KMS-11 (cell line): ENCODE measurements at regions not wholly inside any gene's neighbourhood (a gene's known extent, or its start where the extent isn't known, plus 50 kb on each side); places are given as distances from the start of the nearest gene placed in this dataset.
A peak's percentile ranks its signal among the peaks of the same experiment; 100 is the strongest.

Source experiments
- H2AFZ ChIP-seq: fragments of 200-600 bp; sonication (generic); 2 replicates; pipeline ENCODE4 v1.6.1; 2016; ENCODE audit warnings: antibody characterized with exemption, mixed run types, low read depth
- H3K27ac ChIP-seq: fragments of 200-600 bp; sonication (generic); 2 replicates; pipeline ENCODE4 v1.6.1; 2016; ENCODE audit warnings: mild to moderate bottlenecking, mixed run types
- H3K27me3 ChIP-seq: fragments of 200-600 bp; sonication (generic); 2 replicates; pipeline ENCODE4 v1.6.1; 2017; ENCODE audit warnings: mild to moderate bottlenecking, low read depth, mixed run types, moderate library complexity; ENCODE audit not compliant: insufficient read depth
- H3K36me3 ChIP-seq: fragments of 200-600 bp; sonication (generic); 2 replicates; pipeline ENCODE4 v1.6.1; 2017; ENCODE audit warnings: mild to moderate bottlenecking, mixed run types; ENCODE audit not compliant: insufficient read depth
- H3K4me1 ChIP-seq: fragments of 200-600 bp; sonication (generic); 2 replicates; pipeline ENCODE4 v1.6.1; 2016; ENCODE audit warnings: mild to moderate bottlenecking, low read depth, mixed run types; ENCODE audit not compliant: poor library complexity, severe bottlenecking
- H3K4me2 ChIP-seq: fragments of 200-600 bp; sonication (generic); 2 replicates; pipeline ENCODE4 v1.7.0; 2016; ENCODE audit warnings: mild to moderate bottlenecking, mixed run types
- H3K4me3 ChIP-seq: fragments of 200-600 bp; sonication (generic); IDR thresholded peaks from 2 replicates; pipeline ENCODE4 v1.6.1; 2017; ENCODE audit warnings: low read depth, low read length, mixed read lengths; ENCODE audit not compliant: insufficient read depth
- H3K79me2 ChIP-seq: fragments of 200-600 bp; sonication (generic); 2 replicates; pipeline ENCODE4 v1.6.1; 2016; ENCODE audit warnings: low read depth, mixed run types; ENCODE audit not compliant: insufficient read depth
- H3K9ac ChIP-seq: fragments of 200-600 bp; sonication (generic); 2 replicates; pipeline ENCODE4 v1.6.1; 2016; ENCODE audit warnings: mild to moderate bottlenecking, mixed run types
- H4K20me1 ChIP-seq: fragments of 200-600 bp; sonication (generic); 2 replicates; pipeline ENCODE4 v1.6.1; 2016; ENCODE audit warnings: mild to moderate bottlenecking, mixed run types; ENCODE audit not compliant: insufficient read depth
- CTCF ChIP-seq: fragments of 200-600 bp; sonication (generic); conservative IDR thresholded peaks from 2 replicates; pipeline ENCODE4 v1.6.1; 2017; ENCODE audit warnings: low read depth, mild to moderate bottlenecking, antibody characterized with exemption, low read length, moderate library complexity, mixed read lengths

- no peaks in the 10 kb centered on the region for H3K27me3 ChIP-seq
- no peak for TF ChIP-seq CTCF
These were observed 434.7 kb upstream of the RBFOX1 start for GRCh38 chr16:6897876-6898485.

GRCh38 chr16:6892966-6893365, 439.7 kb upstream of the RBFOX1 start:
- no peaks in the 10 kb centered on the region for H3K27me3 ChIP-seq
- no peak overlapping the region for H3K27ac ChIP-seq
- no peaks in the 10 kb centered on the region for H3K79me2 ChIP-seq
- H4K20me1 ChIP-seq: no peaks in the 10 kb centered on the region
- TF ChIP-seq CTCF: no peak
- H2AFZ ChIP-seq: no peak overlapping the region
- no peak overlapping the region for H3K9ac ChIP-seq
- no peak overlapping the region for H3K4me3 ChIP-seq
- no peaks in the 10 kb centered on the region for H3K36me3 ChIP-seq
- peaks cover 3% of the 10 kb centered on the region for H3K4me1 ChIP-seq
- H3K4me2 ChIP-seq: no peak overlapping the region

More at GRCh38 chr16:6897876-6898485, 434.7 kb upstream of the RBFOX1 start:
- Histone ChIP-seq H3K4me3 (no peak overlapping the region), H3K9ac (no peak overlapping the region), H3K27ac (no peak overlapping the region), H4K20me1 (no peaks in the 10 kb centered on the region), H3K36me3 (no peaks in the 10 kb centered on the region), H3K79me2 (no peaks in the 10 kb centered on the region), H2AFZ (no peak overlapping the region), H3K4me2 (no peak overlapping the region), H3K4me1 (no peaks in the 10 kb centered on the region)

DNA sequence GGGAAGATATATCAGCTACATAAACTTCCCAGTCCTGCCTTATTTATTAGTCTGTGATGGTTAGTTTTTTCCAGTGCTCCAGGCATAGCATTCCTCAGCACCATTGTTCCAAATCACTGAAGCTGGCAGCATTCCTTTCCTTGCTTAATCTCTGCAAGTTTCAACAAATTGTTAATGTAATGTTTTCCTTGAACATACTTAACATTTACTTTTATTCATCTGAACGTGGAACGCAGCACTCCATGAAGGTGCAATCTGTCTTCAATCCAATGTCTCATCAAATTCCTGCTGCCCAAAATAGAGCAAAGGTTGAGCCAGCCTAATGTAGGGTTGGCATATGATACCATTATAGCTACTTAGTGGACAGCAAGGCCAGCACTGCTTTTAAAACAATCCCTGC, 441.1 kb upstream of the RBFOX1 start:
- Histone ChIP-seq H3K27ac (no peak overlapping the region), H3K4me3 (no peak overlapping the region), H3K79me2 (no peaks in the 10 kb centered on the region), H3K27me3 (no peaks in the 10 kb centered on the region), H3K4me1 (peaks cover 5% of the 10 kb centered on the region), H2AFZ (no peak overlapping the region), H3K36me3 (no peaks in the 10 kb centered on the region), H3K9ac (no peak overlapping the region), H4K20me1 (no peaks in the 10 kb centered on the region), H3K4me2 (no peak overlapping the region)
- no peak for TF ChIP-seq CTCF

DNA sequence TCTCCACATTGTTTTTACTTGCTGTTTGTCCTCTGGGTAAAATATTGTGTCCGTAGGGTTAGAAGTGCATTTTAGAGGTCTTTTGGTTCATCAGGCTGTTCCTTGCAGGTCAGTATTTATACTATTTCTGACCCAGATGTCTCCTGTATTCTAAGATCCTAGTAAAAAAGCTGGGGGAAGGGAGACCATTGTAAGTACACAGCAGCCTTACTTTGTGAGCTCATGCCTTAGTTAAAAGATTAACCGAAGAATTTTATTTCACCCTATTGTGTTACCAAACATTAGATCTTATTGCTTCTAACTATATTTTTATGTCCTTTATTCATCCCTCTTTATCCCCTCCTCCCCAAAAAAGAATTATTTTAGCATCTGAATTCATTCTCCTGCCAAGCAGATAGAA, 444.1 kb upstream of the RBFOX1 start:
- Histone ChIP-seq H3K4me2 (peak overlapping the region; percentile 34; the same call in 1 of the 2 replicates), H3K9ac (no peak overlapping the region), H2AFZ (peak overlapping the region; percentile 23; the same call in 1 of the 2 replicates), H3K27me3 (no peaks in the 10 kb centered on the region), H3K27ac (no peak overlapping the region), H3K79me2 (no peaks in the 10 kb centered on the region), H4K20me1 (no peaks in the 10 kb centered on the region), H3K36me3 (no peaks in the 10 kb centered on the region), H3K4me1 (peaks cover 5% of the 10 kb centered on the region), H3K4me3 (no peak overlapping the region)
- TF ChIP-seq CTCF: no peak
